CD4-positive, alpha-beta T cell treated with Interleukin-4 for 1 hour (primary cell): ENCODE measurements at regions not wholly inside any gene's neighbourhood (a gene's known extent, or its start where the extent isn't known, plus 50 kb on each side); places are given as distances from the start of the nearest gene placed in this dataset.

Source experiments
- DNase-seq, 2 donors: peaks; one replicate each; pipeline ENCODE4 v3.0.0-alpha.2; 2020 to 2022

- no peak for DNase-seq
Measured at GRCh38 chr7:156274557-156274956, 366.0 kb upstream of the RNF32 start.

GRCh38 chr7:156261581-156261980 lies 379.0 kb upstream of the RNF32 start:
- DNase-seq: no peak

- no peak for DNase-seq
Measured at GRCh38 chr7:156257904-156258303, 382.7 kb upstream of the RNF32 start.

- no peak for DNase-seq
Measured at GRCh38 chr7:156255635-156256034, 384.9 kb upstream of the RNF32 start.

- DNase-seq: no peak
Measured at GRCh38 chr7:156251861-156252260, 388.7 kb upstream of the RNF32 start.

GRCh38 chr7:156240532-156240931 lies 400.0 kb upstream of the RNF32 start:
- no peak for DNase-seq

GRCh38 chr7:156238366-156239133 lies 402.0 kb upstream of the RNF32 start:
- no peak for DNase-seq

GRCh38 chr7:156237614-156238013 lies 403.0 kb upstream of the RNF32 start:
- no peak for DNase-seq

- DNase-seq: no peak
Measured at GRCh38 chr7:156236936-156237599, 403.5 kb upstream of the RNF32 start.

- no peak for DNase-seq
Measured at GRCh38 chr7:156236181-156236889, 404.2 kb upstream of the RNF32 start.

- no peak for DNase-seq
Measured at GRCh38 chr7:156234666-156235494, 405.7 kb upstream of the RNF32 start.

GRCh38 chr7:156234192-156234591 lies 406.4 kb upstream of the RNF32 start:
- no peak for DNase-seq

- no peak for DNase-seq
Measured at GRCh38 chr7:156232931-156233705, 407.5 kb upstream of the RNF32 start.

GRCh38 chr7:156230576-156230975 lies 410.0 kb upstream of the RNF32 start:
- DNase-seq: no peak

- no peak for DNase-seq
Measured at GRCh38 chr7:156224833-156225225, 412.6 kb upstream of the SHH start.

GRCh38 chr7:156223935-156224832 lies 411.9 kb upstream of the SHH start:
- no peak for DNase-seq

GRCh38 chr7:156222611-156223010 lies 410.3 kb upstream of the SHH start:
- DNase-seq: no peak

GRCh38 chr7:156222151-156222550 lies 409.9 kb upstream of the SHH start:
- no peak for DNase-seq

GRCh38 chr7:156220701-156221100 lies 408.4 kb upstream of the SHH start:
- DNase-seq: no peak

- no peak for DNase-seq
Measured at GRCh38 chr7:156220078-156220605, 407.9 kb upstream of the SHH start.
